Ovary (tissue), 7 donors: ENCODE measurements at regions not wholly inside any gene's neighbourhood (a gene's known extent, or its start where the extent isn't known, plus 50 kb on each side); places are given as distances from the start of the nearest gene placed in this dataset.

ENCODE experiments used
- DNase-seq, 5 donors: peaks; one replicate each; pipeline ENCODE4 v3.0.0-alpha.2; 2019 to 2020
- H3K27ac ChIP-seq, 2 donors: fragments of 200-600 bp; one replicate each; pipeline versions ENCODE4 v1.5.1 to v1.8.0; 2019 to 2022
- H3K27me3 ChIP-seq: fragments of 200-600 bp; one replicate; pipeline ENCODE4 v1.8.0; 2022
- H3K36me3 ChIP-seq: fragments of 200-600 bp; sonication (generic); one replicate; pipeline ENCODE4 v1.5.1; 2019
- H3K4me1 ChIP-seq: one replicate; pipeline ENCODE4 v1.8.1; 2013; ENCODE audit warnings: mild to moderate bottlenecking, moderate library complexity; ENCODE audit not compliant: insufficient read depth
- H3K4me3 ChIP-seq: fragments of 200-600 bp; sonication (generic); one replicate; pipeline ENCODE4 v1.5.1; 2017
- H3K9me3 ChIP-seq, 2 donors: fragments of 200-600 bp in 1 of 2; sonication (generic) in 1 of 2; one replicate each; pipeline versions ENCODE4 v1.5.1 to v1.8.1; 2013 to 2019; ENCODE audit warnings: mild to moderate bottlenecking in 1 of 2, moderate library complexity in 1 of 2
- CTCF ChIP-seq, 3 donors: fragments of 450-650 bp in 2 of 3; fragments of 200-600 bp in 1 of 3; IDR thresholded peaks; one replicate each; pipeline versions ENCODE4 v1.5.1 to v1.8.0; 2016 to 2022; ENCODE audit warnings: antibody characterized with exemption in 3 of 3, mild to moderate bottlenecking in 1 of 3
- EP300 ChIP-seq: sonication (generic); formaldehyde crosslinking; IDR thresholded peaks from one replicate; pipeline ENCODE4 v1.6.1; 2017; ENCODE audit warnings: antibody characterized with exemption
- POLR2A ChIP-seq: fragments of 450-650 bp; IDR thresholded peaks from one replicate; pipeline ENCODE4 v1.6.1; 2017; ENCODE audit warnings: antibody characterized with exemption, mild to moderate bottlenecking, moderate library complexity
- WGBS, 3 donors: extraction: QIAGEN DNeasy Blood & Tissue Kit in 1 of 3; methylation state at CpG; one replicate each; pipeline versions ENCODE4 v1.1.5 to v1.1.7; 2013 to 2017; 5-methylcytosine and 5-hydroxymethylcytosine counted together
- intact Hi-C, 4 donors: fragments of 100-400 bp; cut with DNase I; formaldehyde crosslinking; loops; one replicate each; pipeline versions ENCODE4 v1.11.0 to v1.15.1; 2022 to 2023
- donor health status: DM: no; HTN: no; CAD: no; lungs with moderate emphysema.
- donor health status: DM: no; HTN: no; CAD: no.
- donor health status: Bipolar disorder and iron deficiency.
- donor health status: DM: no; HTN: no; CAD: no.
- donor health status: DM: yes; HTN: yes; CAD: no.

- no peak overlapping the region for H3K4me3 ChIP-seq
- WGBS, 3 donors = 78 to 93% (median 92%) methylated on average over 2 of the region's 2 CpGs
- H3K4me1 ChIP-seq = no peaks in the 10 kb centered on the region
- no peak for DNase-seq
- H3K27ac ChIP-seq = no peak overlapping the region
- intact Hi-C loops = no loop called here
- no peak for TF ChIP-seq CTCF (IDR thresholded peaks at IDR 0.05)
- no peak for TF ChIP-seq EP300
- no peak for TF ChIP-seq POLR2A
- no peaks in the 10 kb centered on the region for H3K27me3 ChIP-seq
- H3K9me3 ChIP-seq = no peaks in the 10 kb centered on the region
- no peaks in the 10 kb centered on the region for H3K36me3 ChIP-seq
Measured at GRCh38 chr4:96839441-96839840, 999.5 kb downstream of the PDHA2 start.

- WGBS, 3 donors = 79 to 85% (median 82%) methylated on average over 2 of the region's 2 CpGs
- H3K4me3 ChIP-seq = no peak overlapping the region
- no peak overlapping the region for H3K27ac ChIP-seq
- H3K27me3 ChIP-seq = no peaks in the 10 kb centered on the region
- TF ChIP-seq CTCF (IDR thresholded peaks at IDR 0.05) (no peak), POLR2A (no peak), EP300 (no peak)
- H3K9me3 ChIP-seq = no peaks in the 10 kb centered on the region
- intact Hi-C loops = no loop called here
- DNase-seq = no peak
- H3K4me1 ChIP-seq = no peaks in the 10 kb centered on the region
- H3K36me3 ChIP-seq = no peaks in the 10 kb centered on the region
Measured at GRCh38 chr4:96841801-96842200, 1001.9 kb downstream of the PDHA2 start.

- no peak overlapping the region for H3K27ac ChIP-seq
- H3K27me3 ChIP-seq = no peaks in the 10 kb centered on the region
- no peaks in the 10 kb centered on the region for H3K36me3 ChIP-seq
- WGBS, 3 donors = 88 to 95% (median 90%) methylated on average over 1 of the region's 1 CpG
- H3K4me3 ChIP-seq = no peak overlapping the region
- DNase-seq = no peak
- TF ChIP-seq CTCF (IDR thresholded peaks at IDR 0.05) (no peak), POLR2A (no peak), EP300 (no peak)
- no peaks in the 10 kb centered on the region for H3K4me1 ChIP-seq
- intact Hi-C loops = no loop called here
- H3K9me3 ChIP-seq = no peaks in the 10 kb centered on the region
Measured at GRCh38 chr4:96844858-96845490, 1005.1 kb downstream of the PDHA2 start.

GRCh38 chr4:96845819-96846218 lies 1005.9 kb downstream of the PDHA2 start:
- Histone ChIP-seq H3K27me3 (no peaks in the 10 kb centered on the region), H3K27ac (no peak overlapping the region), H3K4me3 (no peak overlapping the region), H3K36me3 (no peaks in the 10 kb centered on the region), H3K9me3 (no peaks in the 10 kb centered on the region), H3K4me1 (no peaks in the 10 kb centered on the region)
- intact Hi-C loops = no loop called here
- DNase-seq = no peak
- TF ChIP-seq POLR2A = no peak
- no peak for TF ChIP-seq EP300
- TF ChIP-seq CTCF (IDR thresholded peaks at IDR 0.05) = no peak
- 94 to 97% (median 97%) methylated on average over 2 of the region's 2 CpGs for WGBS, 3 donors
